Renal cortical epithelial cell (primary cell): ENCODE measurements at regions not wholly inside any gene's neighbourhood (a gene's known extent, or its start where the extent isn't known, plus 50 kb on each side); places are given as distances from the start of the nearest gene placed in this dataset.

Experiments
- DNase-seq: peaks from one replicate; pipeline ENCODE4 v3.0.0-alpha.2; 2011; ENCODE audit warnings: low read depth

- no peak for DNase-seq
Observed at GRCh38 chr5:2170761-2171160, 288.0 kb upstream of the IRX4 start.

- no peak for DNase-seq
Observed at GRCh38 chr5:2169850-2170760, 287.4 kb upstream of the IRX4 start.

DNA sequence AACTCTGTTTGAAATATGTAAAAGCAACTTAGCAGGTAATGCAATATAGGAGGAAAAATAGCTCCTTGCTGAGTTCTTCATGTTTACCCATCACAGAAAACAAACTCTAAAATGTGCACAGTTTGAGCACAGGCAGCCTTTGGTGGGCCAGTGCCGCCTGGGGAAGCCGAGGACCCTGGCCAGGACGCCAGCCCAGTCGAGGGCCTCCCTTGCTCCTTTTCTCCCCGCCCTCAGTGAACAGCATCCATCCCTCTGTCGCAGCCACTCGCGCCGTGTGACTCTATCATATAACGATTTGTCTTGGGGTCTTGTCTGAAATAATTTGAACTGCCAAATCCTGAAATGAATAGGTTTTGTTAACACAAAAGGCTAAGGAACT lies 286.7 kb upstream of the IRX4 start:
- no peak for DNase-seq

GRCh38 chr5:2168601-2169429 lies 286.1 kb upstream of the IRX4 start:
- DNase-seq: no peak

- DNase-seq: no peak
Observed at GRCh38 chr5:2167671-2168070, 284.9 kb upstream of the IRX4 start.

DNA sequence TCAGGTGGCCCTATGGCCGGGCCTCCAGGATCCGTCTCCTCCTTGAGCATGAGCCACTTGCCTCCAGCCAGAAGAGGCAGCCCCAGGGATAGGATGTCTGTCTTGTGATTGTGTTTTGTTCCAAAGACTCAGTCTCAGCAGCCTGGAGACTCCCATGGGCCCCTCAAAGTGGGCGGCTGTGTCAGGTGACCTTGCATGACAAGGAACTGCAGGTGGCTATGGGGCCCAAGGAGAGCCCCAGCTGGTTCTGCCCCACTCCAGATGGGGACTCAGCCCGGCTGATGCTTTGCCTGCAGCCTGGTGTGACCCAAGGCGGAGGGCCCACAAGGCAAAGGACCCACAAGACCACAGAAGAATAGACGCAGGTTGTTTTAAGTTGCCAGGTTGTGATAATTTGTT lies 284.3 kb upstream of the IRX4 start:
- DNase-seq: no peak

DNA sequence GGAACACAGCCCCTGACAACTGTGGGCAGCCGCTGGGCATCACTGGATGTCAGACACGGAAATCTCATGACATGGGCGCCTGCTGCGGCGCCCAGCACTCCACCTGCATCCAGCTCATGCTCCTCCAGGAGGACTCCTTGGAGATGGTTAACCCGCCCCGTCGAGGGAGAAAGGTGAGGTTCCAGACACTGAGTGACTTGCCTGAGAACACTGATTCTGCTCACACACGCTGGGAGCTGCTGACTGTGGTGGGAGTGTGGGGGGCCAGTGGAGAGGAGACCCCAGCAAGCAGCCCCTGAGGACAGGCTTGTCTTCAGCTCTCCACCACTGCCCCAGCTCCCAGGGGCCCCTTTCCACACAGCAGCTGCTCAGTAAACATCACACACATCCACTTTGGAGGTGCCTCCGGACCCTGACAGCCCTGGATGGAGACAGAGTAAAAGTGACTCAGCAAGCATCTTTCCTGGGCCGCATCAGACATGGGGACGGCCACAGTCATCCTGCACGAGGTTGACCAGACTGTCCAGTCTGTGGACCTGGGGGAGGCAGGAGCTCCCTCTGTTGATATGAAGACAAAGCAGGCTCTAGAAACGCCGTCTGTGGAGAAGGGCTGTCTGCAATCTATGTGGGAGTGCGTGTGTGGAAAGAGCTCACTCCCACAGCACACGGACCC lies 283.7 kb upstream of the IRX4 start:
- no peak for DNase-seq

DNA sequence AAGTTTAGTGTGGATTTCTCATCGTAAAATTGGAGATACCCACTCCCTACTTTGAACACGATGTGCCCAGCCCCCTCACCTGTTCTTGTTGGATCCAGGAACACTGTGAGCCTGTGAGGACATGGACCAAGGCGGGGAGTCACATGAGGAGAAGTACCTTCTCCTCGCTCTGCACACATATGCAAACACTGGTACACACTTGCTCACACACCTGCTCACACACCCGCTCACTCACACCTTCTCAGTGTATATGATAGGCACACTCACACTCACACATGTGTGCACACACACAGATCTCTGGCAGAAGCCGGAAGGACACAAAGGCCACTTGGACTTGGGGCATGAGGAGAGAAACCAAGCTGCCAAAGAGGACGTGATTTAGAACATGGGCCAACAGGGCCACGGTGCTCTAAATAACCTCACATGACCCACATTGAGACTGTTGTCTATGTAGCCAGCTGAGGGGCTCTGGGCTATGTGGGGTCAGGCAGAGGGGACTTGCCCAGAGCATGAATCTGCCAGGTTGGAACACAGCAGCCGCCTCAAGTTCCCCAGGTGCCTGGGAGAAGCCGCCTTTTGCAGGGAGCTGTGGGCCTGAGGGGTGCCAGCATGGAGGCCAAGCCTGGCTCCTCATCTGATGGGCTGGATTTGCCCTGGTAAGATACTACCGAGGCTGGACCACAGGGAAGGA lies 283.0 kb upstream of the IRX4 start:
- no peak for DNase-seq

DNA sequence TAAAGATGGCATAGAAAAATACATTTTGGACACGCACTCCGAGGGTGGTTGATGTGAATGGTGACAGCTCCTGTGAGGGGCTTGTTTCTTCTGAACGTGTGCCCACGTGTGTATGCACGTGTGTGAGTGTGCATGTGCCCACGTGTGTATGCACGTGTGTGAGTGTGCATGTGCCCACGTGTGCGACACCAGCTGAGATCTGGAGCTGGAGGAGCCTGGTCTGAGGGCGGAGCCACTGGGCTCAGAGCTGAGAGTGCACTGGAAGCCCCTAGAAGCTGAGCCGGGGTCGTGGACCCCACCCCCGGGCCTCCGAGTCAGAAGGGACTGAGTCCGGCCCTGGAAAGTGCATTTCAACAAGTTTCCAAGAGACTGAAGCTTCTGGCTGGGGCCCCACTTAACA lies 282.5 kb upstream of the IRX4 start:
- DNase-seq: no peak

DNA sequence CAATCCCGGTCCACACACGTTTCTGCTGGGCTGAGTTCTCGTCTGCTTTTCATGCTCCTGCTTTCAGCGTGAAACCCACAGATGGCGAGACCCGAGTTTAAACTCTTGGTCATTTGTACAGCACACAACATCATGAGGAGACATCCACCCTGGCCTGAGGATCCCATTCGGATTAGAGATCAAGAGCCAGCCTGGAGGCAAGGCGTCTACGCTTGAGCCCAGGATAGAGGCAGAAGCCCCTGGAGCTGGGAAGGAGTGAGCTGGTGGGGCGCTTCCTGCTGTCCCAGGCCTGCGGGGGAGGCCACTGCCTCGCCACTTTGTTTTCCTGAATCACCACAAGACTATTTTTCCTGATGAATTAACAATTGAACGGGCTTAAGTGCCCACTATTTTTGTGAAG lies 281.9 kb upstream of the IRX4 start:
- no peak for DNase-seq

- no peak for DNase-seq
Observed at GRCh38 chr5:2163940-2164490, 281.3 kb upstream of the IRX4 start.

- DNase-seq: no peak
Observed at GRCh38 chr5:2163060-2163856, 280.5 kb upstream of the IRX4 start.

GRCh38 chr5:2160811-2161210 lies 278.1 kb upstream of the IRX4 start:
- no peak for DNase-seq

DNA sequence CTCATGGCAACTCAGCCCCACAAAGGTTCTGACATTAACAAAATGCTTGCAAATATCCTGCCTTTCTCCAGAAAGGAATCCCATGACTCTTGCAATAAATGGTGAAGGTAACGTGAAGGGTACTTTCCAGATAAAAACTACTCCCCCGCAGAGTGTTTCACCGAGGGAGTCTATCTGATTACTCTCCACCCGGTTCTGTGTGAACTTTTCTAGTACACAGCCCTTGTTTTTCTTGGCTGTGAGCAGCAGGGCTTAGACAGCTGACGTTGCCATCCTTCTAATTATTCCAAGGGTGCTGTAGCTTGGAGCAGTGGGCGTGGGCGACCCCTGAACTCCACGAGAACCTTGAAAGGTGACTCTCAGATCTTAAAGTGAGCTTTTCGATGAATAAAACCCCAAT lies 276.0 kb upstream of the IRX4 start:
- no peak for DNase-seq

GRCh38 chr5:2158109-2158508 lies 275.4 kb upstream of the IRX4 start:
- DNase-seq: no peak

DNA sequence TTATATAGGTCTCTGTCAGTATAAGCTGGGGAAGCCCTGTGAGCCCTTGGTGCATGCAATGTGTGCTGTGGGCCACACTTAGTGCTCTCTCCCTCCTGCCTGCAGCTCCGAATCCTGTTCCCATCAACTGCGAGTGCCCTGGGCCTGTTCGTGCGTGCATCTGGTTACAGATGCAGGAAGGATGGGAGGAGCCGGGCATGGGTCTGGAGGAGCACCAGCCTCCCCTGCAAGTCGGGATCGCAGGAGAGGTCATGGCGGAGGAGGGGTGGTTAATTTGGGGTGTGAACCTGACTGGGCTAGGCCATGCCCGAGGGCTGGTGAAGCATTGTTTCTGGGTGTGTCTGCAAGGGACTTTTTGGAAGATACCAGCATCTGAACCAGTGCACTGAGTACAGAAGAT lies 274.6 kb upstream of the IRX4 start:
- DNase-seq: no peak

DNA sequence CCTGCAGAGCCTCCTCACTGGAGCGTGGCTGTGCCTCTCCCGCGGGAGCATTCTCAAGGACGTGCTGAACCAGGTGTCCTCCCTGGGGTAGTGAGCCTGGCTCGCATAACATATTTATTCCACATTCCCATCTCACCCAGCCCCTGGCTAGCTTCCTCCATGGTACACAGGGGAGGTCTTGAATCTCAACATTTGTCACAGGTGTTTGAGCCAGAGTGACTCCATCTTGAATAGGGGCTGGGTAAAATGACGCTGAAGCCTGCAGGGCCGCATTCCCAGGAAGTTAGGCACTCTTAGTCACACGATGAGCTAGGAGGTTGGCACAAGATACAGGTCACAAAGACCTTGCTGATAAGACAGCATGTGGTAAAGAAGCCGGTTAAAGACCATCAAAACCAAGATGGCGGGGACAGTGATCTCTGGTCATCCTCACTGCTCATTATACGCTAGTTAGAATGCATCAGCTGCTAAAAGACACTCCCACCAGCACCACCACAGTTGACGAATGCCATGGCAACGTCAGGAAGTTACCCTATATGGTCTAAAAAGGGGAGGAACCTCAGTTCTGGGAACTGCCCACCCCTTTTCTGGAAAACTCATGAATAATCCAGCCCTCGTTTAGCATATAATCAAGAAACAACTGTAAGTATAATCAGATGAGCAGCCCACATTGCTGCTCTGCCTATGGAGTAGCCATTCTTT lies 273.8 kb upstream of the IRX4 start:
- DNase-seq: no peak

DNA sequence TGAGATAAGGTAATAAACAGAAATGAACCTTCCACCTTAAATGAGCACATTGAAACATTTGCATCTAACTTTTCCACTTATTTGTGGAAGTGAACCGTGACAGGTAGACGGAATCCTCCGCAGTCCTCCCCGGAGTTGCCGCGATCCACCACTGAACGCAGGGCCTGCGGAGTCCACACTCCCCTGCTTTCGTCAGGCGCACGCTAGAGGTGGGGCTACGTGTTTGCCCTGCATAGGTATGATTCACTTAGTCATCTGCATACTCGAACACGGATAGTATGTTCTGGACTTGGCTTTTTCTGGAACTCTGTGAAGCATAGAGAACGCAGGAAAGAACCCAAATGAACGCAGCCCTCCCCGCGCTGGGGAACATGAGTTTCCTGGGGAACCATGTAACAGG lies 272.8 kb upstream of the IRX4 start:
- no peak for DNase-seq

GRCh38 chr5:2153802-2154201 lies 271.1 kb upstream of the IRX4 start:
- DNase-seq: no peak

- no peak for DNase-seq
Observed at GRCh38 chr5:2153350-2153749, 270.6 kb upstream of the IRX4 start.
